GM23248 (cell line): ENCODE measurements at regions not wholly inside any gene's neighbourhood (a gene's known extent, or its start where the extent isn't known, plus 50 kb on each side); places are given as distances from the start of the nearest gene placed in this dataset.

Experiments
- EZH2 ChIP-seq: fragments of 200-600 bp; sonication (generic); IDR thresholded peaks from 2 replicates; pipeline ENCODE4 v1.6.1; 2018; ENCODE audit warnings: antibody characterized with exemption, mild to moderate bottlenecking; ENCODE audit not compliant: insufficient read depth, poor library complexity, severe bottlenecking
- EZH2phosphoT487 ChIP-seq: fragments of 200-600 bp; sonication (generic); IDR thresholded peaks from 2 replicates; pipeline ENCODE4 v1.6.1; 2018; ENCODE audit warnings: antibody characterized with exemption, moderate library complexity, mild to moderate bottlenecking, low read depth; ENCODE audit not compliant: insufficient read depth

- no peak for TF ChIP-seq EZH2
- no peak for TF ChIP-seq EZH2phosphoT487
These were observed 145.1 kb downstream of the NFKBIZ start for GRCh38 chr3:101994386-101994785.
